HepG2 (cell line): ENCODE measurements at regions not wholly inside any gene's neighbourhood (a gene's known extent, or its start where the extent isn't known, plus 50 kb on each side); places are given as distances from the start of the nearest gene placed in this dataset.
"Not testable (repeated sequence)": the region's sequence is repeated elsewhere in the genome, so short reads cannot be mapped to it uniquely, and the experiment has no call there.

ENCODE experiments used
- ATAC-seq: fragments of 200-7000 bp; cut with Tn5 transposase; 3 replicates; pipeline ENCODE4 v1.9.1; 2020; ENCODE audit warnings: mild to moderate bottlenecking, moderate library complexity
- BruUV-seq: library from RNA; stranded (reverse); fragments of 400-500 nt; replicated peaks from 2 replicates; lab custom pipeline; 2021; lab: Mats Ljungman, UMichigan
- CTCF ChIA-PET: fragments of 300-600 bp; formaldehyde crosslinking; extraction: SDS; loops from one replicate; lab custom pipeline; 2021; ENCODE audit warnings: low total read pairs, inconsistent platforms, low intra/inter-chr PET ratio; lab: Yijun Ruan, JAX
- POLR2A ChIA-PET: fragments of 350-600 bp; sonication (Branson Sonifier 250); formaldehyde crosslinking; loops from one replicate; lab custom pipeline; 2020; ENCODE audit warnings: antibody characterized with exemption, inconsistent platforms; lab: Yijun Ruan, JAX
- DNase-seq: peaks from one replicate; pipeline ENCODE4 v3.0.0-alpha.2; 2015; ENCODE audit warnings: low spot score
- FAIRE-seq: peaks from 3 replicates; lab custom pipeline; 2011; peaks lifted over from hg19 to GRCh38; lab: Jason Lieb, UNC
- H2AFZ ChIP-seq: one replicate; pipeline ENCODE4 v1.6.1; 2011; ENCODE audit warnings: low read length, inconsistent platforms
- H3K27ac ChIP-seq: fragments of 300-600 bp; 3 replicates; pipeline ENCODE4 v1.8.0; 2011; ENCODE audit warnings: mixed run types, mild to moderate bottlenecking, mixed read lengths, low read length, inconsistent platforms; ENCODE audit not compliant: insufficient read depth; ENCODE audit errors: extremely low read length
- H3K27me3 ChIP-seq, 2 experiments: fragments of 200-600 bp in 1 of 2; 2 replicates in 1 of 2; 3 replicates in 1 of 2; pipeline versions ENCODE4 v1.6.0 to v1.8.0; 2011; ENCODE audit warnings: low read length in 2 of 2, mild to moderate bottlenecking in 2 of 2, moderate library complexity in 2 of 2, inconsistent platforms in 1 of 2; ENCODE audit not compliant: insufficient read depth in 2 of 2, control insufficient read depth in 1 of 2
- H3K36me3 ChIP-seq, 2 experiments: fragments of 200-600 bp in 1 of 2; replicated peaks in 1 of 2; 2 replicates in 1 of 2; 3 replicates in 1 of 2; pipeline versions ENCODE4 v1.5.1 to v1.8.0; 2011; ENCODE audit warnings: low read length in 2 of 2, inconsistent platforms in 1 of 2; ENCODE audit not compliant: insufficient read depth in 2 of 2, control insufficient read depth in 1 of 2
- H3K4me1 ChIP-seq: 2 replicates; pipeline ENCODE4 v1.5.1; 2012; ENCODE audit warnings: low read length, inconsistent platforms; ENCODE audit not compliant: insufficient read depth
- H3K4me2 ChIP-seq: 2 replicates; pipeline ENCODE4 v1.6.0; 2011; ENCODE audit warnings: low read depth, low read length, inconsistent platforms
- H3K4me3 ChIP-seq, 3 experiments: fragments of 200-600 bp in 1 of 3; sonication (generic), shearing (Covaris generic) in 1 of 3; replicated peaks in 1 of 3; 2 replicates each; pipeline ENCODE4 v1.5.1; 2011 to 2016; ENCODE audit warnings: low read length in 3 of 3, inconsistent platforms in 2 of 3, low read depth in 2 of 3, mild to moderate bottlenecking in 2 of 3, control low read depth in 1 of 3, mixed read lengths in 1 of 3; ENCODE audit not compliant: insufficient read depth in 1 of 3
- H3K79me2 ChIP-seq: one replicate; pipeline ENCODE4 v1.6.1; 2011; ENCODE audit warnings: low read length, inconsistent platforms; ENCODE audit not compliant: insufficient read depth
- H3K9ac ChIP-seq: 2 replicates; pipeline ENCODE4 v1.6.0; 2011; ENCODE audit warnings: mild to moderate bottlenecking, low read depth, low read length, inconsistent platforms; ENCODE audit not compliant: insufficient read depth
- H3K9me3 ChIP-seq: 2 replicates; pipeline ENCODE4 v1.5.1; 2012; ENCODE audit warnings: mild to moderate bottlenecking, low read length
- H4K20me1 ChIP-seq: 2 replicates; pipeline ENCODE4 v1.6.0; 2011; ENCODE audit warnings: inconsistent platforms, mild to moderate bottlenecking, low read length, moderate library complexity; ENCODE audit not compliant: insufficient read depth
- WGBS: methylation state at CpG from one replicate; pipeline ENCODE4 v1.1.6; 2017; ENCODE audit warnings: low lambda C conversion rate; 5-methylcytosine and 5-hydroxymethylcytosine counted together
- in situ Hi-C: cut with HindIII; loops from 2 replicates; pipeline ENCODE4 v1.10.0; 2017; ENCODE audit warnings: low pct_unique_long_range_greater_than_20kb; ENCODE audit not compliant: extremely low pct_ligation_motif_present
- intact Hi-C: fragments of 100-400 bp; cut with micrococcal nuclease; formaldehyde crosslinking; loops from one replicate; pipeline ENCODE4 v1.10.0; 2022; ENCODE audit not compliant: unreplicated experiment

DNA sequence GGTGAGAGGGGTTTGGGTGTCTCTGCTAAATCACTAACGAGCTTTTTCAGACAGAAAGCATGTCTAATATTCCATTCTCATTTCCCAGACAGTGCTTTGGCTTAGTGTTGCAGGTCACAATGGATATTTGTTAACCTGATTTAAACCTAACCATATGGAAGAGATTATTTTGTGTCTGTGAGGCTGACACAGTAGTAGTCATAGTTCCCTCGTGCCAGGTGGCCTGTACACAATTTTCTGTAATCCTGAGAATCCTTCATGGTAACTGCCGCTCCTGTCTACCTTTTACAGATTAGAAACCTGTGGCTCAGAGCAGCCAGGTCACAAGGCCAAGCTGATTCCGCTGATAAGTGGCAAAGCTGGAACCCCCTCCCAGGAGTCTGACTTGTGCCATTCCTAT, 79.4 kb downstream of the TRIM43 start:
- H2AFZ ChIP-seq, in situ Hi-C loops, FAIRE-seq, CTCF ChIA-PET, DNase-seq, ATAC-seq, H3K79me2 ChIP-seq, POLR2A ChIA-PET, H3K4me2 ChIP-seq, intact Hi-C loops, H3K27ac ChIP-seq, H3K36me3 ChIP-seq, H3K4me3 ChIP-seq, H3K9me3 ChIP-seq, H3K9ac ChIP-seq, H3K4me1 ChIP-seq, BruUV-seq, H4K20me1 ChIP-seq: not testable (repeated sequence)
- H3K27me3 ChIP-seq, result peaks cover 1 to 20% of the 10 kb centered on the region in 2 experiments; a peak in 4 of 5 replicates
- 3% methylated on average over 4 of the region's 4 CpGs for WGBS

DNA sequence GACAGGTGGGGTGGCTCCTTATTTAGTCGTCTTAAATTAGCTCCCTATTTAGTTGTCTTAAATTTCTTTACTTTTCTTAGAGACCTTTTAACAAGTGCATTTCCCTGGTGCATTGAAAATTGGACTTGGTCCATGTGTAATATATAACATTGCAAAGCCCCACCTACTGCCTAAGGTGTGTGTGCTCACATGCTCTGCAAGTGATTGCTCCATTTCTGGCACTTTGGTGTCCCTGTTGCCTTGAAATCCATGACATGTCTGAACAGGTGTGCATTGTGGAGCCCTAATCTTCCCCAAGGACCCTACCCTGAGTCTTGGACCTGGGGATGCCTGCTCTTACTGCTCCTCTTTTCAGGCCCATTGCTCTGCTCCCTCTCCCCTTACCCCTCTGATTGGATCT, 80.2 kb downstream of the TRIM43 start:
- H2AFZ ChIP-seq, H3K9ac ChIP-seq, intact Hi-C loops, H3K27ac ChIP-seq, ATAC-seq, POLR2A ChIA-PET, H3K4me3 ChIP-seq, H3K4me1 ChIP-seq, H3K9me3 ChIP-seq, H3K79me2 ChIP-seq, DNase-seq, H3K4me2 ChIP-seq, CTCF ChIA-PET, H3K36me3 ChIP-seq, BruUV-seq, H4K20me1 ChIP-seq, in situ Hi-C loops: not testable (repeated sequence)
- peaks cover 1 to 14% of the 10 kb centered on the region in 2 experiments; a peak in 4 of 5 replicates for H3K27me3 ChIP-seq
- 0% methylated on average over 1 of the region's 1 CpG for WGBS
- peak; percentile 37 for FAIRE-seq

DNA sequence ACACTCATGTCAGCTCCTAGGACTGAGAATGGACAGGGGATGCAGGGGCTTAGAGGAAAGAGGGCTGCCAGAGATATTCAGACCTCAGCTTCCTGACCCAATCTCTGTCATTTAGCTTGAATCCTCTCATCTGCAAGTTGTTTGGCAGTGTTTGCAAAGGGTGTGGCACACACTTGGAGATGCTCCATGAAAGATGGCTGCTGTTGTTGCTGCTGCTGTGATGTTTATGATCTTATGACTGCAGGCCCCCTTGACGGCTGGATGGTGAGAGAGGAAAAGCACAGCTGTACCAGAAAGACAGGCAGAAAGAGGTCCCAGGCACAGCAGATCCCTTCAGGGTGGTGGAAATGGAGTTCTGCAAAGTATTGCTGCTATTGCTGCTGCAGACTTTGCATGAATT, 80.7 kb downstream of the TRIM43 start:
- H3K27ac ChIP-seq, in situ Hi-C loops, ATAC-seq, H2AFZ ChIP-seq, H3K79me2 ChIP-seq, H3K4me2 ChIP-seq, H3K9ac ChIP-seq, BruUV-seq, H4K20me1 ChIP-seq, POLR2A ChIA-PET, DNase-seq, CTCF ChIA-PET, H3K9me3 ChIP-seq, H3K4me3 ChIP-seq, intact Hi-C loops, FAIRE-seq, H3K36me3 ChIP-seq, H3K4me1 ChIP-seq: not testable (repeated sequence)
- peaks cover 1 to 11% of the 10 kb centered on the region in 2 experiments; a peak in 4 of 5 replicates for H3K27me3 ChIP-seq
- WGBS, result 0% methylated on average over 1 of the region's 1 CpG
